ENCODE measurements at regions not wholly inside any gene's neighbourhood (a gene's known extent, or its start where the extent isn't known, plus 50 kb on each side); places are given as distances from the start of the nearest gene placed in this dataset.
A peak's percentile ranks its signal among the peaks of the same experiment; 100 is the strongest.
"Not testable (repeated sequence)": the region's sequence is repeated elsewhere in the genome, so short reads cannot be mapped to it uniquely, and the experiment has no call there.

- DNase-seq (ENCODE audit: low read depth) = no peak
Observed at GRCh38 chr9:24071716-24072115, 245.7 kb upstream of the ELAVL2 start.

GRCh38 chr9:24071091-24071490, 245.1 kb upstream of the ELAVL2 start:
- DNase-seq (ENCODE audit: low read depth) = no peak

DNA sequence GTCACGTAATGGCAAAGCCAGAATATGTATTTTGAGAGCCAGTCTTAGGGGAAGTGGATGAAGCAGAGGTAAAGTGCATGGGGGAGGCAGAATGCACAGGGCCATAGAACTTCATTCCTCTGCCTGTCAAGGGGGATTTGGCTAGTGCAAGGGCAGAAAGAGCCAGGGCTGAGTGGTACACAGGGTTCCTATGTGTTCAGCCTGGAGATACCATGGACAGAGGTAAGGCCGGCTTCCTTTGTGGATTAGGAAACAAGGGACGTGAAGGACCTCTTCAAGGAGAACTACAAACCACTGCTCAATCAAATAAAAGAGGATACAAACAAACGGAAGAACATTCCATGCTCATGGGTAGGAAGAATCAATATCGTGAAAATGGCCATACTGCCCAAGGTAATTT, 241.1 kb upstream of the ELAVL2 start:
- not testable (repeated sequence) for DNase-seq (ENCODE audit: low read depth)

GRCh38 chr9:24059651-24060050, 233.6 kb upstream of the ELAVL2 start:
- no peak for DNase-seq (ENCODE audit: low read depth)

- DNase-seq (ENCODE audit: low read depth) = no peak
Observed at GRCh38 chr9:24051587-24051986, 225.5 kb upstream of the ELAVL2 start.

DNA sequence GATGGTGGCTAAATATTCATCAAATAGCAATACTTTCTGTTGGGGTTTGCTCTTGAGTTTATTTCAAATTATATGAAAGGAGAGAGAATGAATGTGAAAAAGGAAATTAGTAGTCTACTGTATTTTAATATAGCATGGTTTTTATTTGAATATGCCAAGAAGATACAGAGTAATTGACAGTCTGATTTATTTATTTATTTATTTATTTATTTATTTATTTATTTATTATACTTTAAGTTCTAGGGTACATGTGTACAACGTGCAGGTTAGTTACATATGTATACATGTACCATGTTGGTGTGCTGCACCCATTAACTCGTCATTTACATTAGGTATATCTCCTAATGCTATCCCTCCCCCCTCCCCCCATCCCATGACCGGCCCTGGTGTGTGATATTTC, 224.2 kb upstream of the ELAVL2 start:
- DNase-seq (ENCODE audit: low read depth) = not testable (repeated sequence)

DNA sequence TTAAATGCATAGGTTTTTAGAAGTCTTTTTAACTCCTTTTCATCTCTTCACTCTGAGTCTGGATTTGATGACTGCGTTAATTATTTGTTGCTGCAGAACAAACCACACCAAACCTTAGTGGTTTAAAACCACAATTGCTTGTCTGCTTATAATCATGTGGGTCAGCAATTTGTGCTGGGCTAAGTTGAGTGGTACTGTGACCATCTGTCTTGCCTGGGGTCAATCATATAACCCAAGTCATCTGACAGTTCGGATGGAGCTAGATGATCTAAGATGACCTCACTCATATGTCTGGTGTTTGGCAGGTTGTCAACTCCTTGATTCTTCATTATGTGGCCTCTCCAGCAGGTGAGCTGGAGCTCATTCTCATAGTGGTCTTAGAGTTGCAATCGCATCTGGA, 219.1 kb upstream of the ELAVL2 start:
- no peak for DNase-seq (ENCODE audit: low read depth)

DNA sequence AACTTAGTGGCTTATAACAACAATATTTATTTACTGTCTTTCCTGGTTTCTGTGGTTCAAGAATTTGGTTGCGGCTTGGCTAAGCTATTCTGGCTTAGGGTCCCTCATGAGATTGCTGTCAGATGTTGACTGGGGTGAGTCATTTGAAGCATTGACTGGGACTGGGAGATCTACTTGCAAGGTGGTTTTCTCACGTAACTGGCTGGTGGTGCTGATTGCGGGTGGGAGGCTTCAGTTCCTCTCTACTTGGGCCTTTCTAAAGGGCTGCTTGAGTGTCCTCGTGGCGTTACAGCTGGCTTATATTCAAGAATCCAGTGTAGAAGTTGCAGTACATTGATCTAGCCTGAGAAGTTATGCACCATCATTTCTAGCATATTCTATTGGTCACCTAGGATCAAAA, 218.5 kb upstream of the ELAVL2 start:
- no peak for DNase-seq (ENCODE audit: low read depth)

DNA sequence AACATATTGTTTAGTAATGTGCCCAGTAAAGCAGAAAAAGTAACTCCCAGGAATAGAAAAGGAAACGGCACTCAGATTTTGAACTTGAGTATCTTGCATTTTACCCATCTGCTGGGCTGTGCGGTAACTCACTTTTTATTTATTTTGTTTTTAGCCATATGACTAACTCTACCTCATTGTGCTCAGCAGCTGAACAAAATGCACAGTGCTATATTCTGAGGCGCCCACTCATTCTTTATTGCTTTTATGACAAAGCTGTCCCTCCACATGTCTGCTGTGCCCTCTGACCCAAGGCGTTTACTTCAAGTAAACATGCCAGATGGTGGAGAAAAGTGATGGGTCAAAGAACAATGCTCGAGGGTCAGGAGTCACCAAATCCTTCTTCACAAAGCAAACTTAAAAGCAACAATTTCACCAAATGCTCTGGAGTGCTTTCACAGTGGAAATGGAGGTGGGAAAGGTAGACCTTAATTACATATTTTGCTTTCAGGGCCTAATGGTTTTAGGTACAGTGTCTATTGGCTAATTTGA, 215.2 kb upstream of the ELAVL2 start:
- DNase-seq (ENCODE audit: low read depth) = peak; percentile 1

DNA sequence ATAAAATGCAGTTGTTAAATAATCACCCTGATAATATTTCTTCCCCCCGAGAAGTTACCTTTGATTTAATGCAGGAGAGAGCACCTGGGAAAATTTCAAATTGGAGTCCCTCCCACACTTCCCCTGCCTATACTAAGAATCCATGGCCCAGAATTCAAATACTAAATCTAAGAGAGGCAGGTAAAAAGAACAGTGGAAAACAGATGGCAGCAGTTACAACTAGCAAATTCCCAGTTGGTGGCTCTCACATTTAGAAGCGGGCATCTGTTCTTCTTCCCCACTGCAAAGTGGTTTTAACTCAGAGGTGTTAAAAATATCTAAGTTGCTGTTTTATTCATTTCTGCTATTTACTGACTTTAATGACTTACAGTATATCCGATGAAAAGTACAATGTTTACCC, 210.4 kb upstream of the ELAVL2 start:
- no peak for DNase-seq (ENCODE audit: low read depth)

DNA sequence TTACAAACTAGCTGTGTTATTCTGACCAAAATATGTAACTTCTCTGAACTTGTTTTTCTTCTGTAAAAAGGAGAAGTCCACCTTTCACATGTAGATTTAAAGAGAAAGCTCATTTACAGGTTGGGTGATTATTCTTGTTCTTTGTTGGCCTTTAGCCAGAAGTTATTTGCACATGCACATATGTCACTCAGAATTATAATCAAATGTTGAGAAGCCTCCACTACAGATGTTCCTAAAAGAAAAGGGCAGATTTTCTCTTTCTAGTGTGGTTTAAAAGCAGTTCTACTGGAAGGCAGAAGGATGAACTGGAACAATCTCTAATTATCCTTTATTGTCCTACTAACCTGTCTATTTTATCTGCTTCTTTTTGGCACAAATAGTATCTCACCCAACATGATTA, 209.8 kb upstream of the ELAVL2 start:
- DNase-seq (ENCODE audit: low read depth) = no peak

- no peak for DNase-seq (ENCODE audit: low read depth)
Observed at GRCh38 chr9:24011881-24012280, 185.8 kb upstream of the ELAVL2 start.

DNA sequence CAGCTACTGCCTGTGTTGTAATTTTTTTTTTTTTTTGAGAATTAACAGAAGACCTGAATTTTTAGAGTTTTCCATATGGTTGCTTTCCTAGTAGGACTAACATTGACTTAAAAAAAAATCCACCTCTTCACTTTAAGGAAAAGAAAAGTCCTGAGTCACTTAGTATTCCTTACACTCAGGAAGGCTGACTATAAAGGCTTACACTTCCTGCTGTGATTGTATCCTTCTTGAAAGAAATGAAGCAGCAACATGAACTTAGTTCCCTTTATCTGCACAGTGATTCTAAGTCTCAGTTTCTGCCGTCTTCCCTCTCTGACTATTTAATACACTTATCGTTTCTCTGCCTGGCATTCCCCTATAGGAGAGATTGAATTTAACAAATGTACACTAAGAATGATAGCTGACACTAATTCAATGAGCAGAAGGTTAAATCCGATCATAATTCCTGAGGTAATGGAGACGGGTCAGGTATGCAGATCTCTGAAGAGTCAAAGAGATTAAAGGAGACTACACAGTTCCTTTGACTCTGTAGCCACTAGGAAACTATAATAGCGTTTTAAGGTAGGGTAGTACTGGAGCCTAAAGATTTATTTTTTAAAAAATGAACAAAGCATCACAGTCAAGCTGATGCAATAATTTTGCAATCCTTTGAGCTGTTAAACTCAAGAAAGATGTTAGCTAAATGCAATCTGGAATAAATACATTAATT, 185.1 kb upstream of the ELAVL2 start:
- no peak for DNase-seq (ENCODE audit: low read depth)

GRCh38 chr9:24009322-24009721, 183.3 kb upstream of the ELAVL2 start:
- no peak for DNase-seq (ENCODE audit: low read depth)

GRCh38 chr9:24007185-24007584, 181.1 kb upstream of the ELAVL2 start:
- DNase-seq (ENCODE audit: low read depth) = no peak

- DNase-seq (ENCODE audit: low read depth) = not testable (repeated sequence)
Observed at GRCh38 chr9:23991874-23992273, 165.8 kb upstream of the ELAVL2 start.

DNA sequence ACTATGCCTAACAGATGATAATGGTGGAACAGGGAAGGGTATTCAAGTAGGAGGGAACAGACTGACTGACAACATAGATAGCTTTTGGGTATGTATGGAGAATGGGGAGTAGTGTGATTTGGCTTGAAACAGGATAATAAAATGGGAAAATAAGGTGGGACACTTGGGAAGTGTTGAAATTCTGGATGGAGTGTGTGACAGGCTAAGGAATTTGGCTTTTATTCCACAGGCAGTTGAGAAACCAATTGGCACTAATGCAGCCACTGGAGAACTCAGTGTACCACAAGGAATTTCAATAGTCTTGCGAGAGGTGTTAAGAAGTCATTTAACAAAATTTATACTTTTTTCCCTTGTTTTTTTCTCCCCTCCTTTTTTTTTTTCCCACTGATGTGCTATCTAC, 153.5 kb upstream of the ELAVL2 start:
- DNase-seq (ENCODE audit: low read depth) = no peak

DNA sequence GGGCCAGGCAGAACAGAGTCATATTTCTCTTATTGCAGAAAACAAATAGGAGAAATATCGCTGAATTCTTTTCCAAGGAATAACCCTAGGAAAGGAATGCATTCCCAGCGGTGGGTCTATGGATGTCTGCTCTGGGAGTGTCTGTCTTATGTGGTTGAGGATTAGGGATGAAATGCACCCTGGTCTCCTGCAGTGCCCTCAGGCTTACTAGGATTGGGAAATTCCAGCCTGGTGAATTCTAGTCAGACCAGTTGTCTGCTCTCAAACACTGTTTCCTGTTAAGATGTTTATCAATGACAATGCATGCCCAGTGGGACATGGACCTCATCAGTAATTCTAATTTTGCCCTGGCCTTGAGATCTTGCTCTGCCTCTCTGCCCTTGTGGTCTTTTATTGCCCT, 136.1 kb upstream of the ELAVL2 start:
- no peak for DNase-seq (ENCODE audit: low read depth)

DNA sequence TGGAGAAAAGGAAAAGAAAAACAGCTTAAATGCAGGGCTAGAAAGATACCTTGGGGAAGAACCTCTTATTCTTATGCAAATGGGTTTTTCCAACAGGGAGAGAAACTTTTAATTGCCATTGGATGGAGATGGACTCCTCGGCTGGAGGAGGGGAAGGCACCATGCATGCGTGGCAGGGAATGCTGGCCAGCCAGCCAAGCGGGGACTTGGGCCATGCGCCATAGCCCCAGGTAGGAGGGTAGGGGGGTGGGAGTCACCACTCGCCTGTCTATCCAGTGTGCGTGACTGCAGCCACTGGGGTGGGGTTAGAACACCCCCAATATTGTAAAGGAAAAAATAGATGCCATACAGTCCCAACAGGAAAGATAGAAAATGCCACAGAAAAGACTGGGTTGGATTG, 119.9 kb upstream of the ELAVL2 start:
- no peak for DNase-seq (ENCODE audit: low read depth)

- no peak for DNase-seq (ENCODE audit: low read depth)
Observed at GRCh38 chr9:23941051-23941450, 115.0 kb upstream of the ELAVL2 start.

DNA sequence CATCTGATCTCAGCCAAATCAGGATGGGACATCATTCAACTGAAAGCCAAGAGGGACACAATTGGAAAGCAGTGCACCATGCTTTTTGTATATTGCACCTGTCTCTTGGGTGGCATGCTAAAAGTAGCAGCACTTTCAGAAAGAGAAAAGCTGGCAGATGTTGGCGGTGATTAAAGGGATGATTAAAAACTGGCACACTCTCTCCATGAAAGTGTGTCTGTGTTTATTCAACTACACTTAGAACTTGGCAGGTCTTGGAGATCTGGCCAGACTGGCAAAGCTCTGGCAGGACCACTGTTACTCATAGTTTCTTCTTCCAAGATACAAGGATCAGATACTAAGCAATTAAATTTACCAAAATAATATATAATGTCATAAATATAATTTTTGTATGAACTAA, 112.9 kb upstream of the ELAVL2 start:
- DNase-seq (ENCODE audit: low read depth) = no peak

DNA sequence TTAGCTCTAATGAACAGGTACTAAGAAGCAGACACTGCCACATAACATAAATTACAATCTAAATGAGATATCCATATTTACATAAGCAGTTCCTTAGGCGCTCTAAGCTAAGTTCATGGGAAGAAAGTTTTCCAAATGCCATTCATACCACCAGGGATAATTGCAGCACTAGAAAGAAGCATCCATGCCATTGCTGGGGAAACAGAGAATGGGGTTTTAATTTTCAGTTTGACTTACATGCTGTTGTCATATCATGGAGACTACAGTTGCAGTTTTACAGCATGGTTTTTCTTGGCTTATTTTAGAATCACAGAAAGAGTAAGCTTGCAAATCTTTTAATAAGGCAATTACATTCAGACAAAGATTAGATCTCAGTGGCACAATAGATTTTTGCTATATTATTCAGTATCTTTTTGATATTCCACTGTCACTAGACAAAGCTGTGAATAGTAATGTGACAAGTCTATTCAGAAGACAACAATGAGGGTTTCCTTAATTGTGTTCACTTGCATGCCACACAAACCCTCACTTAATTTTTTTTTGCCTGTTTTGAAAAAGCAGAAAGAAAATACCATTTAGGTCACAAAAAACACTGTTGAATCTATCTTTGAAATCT, 108.4 kb upstream of the ELAVL2 start:
- DNase-seq (ENCODE audit: low read depth) = no peak

DNA sequence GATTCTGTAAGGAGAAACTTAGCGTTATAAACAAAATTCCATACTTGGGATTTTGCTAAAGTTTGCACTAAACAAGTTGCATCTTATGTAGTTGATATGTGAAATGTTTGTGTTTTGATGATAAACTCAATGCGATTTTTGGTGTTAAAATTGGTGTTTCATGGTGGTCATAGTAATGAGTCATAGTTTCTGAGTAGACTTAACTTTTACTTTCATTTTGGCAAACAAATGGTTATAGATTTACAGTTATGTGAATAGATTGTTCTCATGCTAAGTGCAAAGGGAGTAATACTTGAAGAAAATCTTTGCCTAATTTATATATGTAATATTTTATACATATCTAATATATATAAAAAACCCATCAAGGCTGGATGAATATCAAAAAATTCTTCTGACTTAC, 107.3 kb upstream of the ELAVL2 start:
- DNase-seq (ENCODE audit: low read depth) = no peak

- DNase-seq (ENCODE audit: low read depth) = no peak
Observed at GRCh38 chr9:23926368-23926767, 100.3 kb upstream of the ELAVL2 start.
